SIG-M5 treated with dmso at 0.1 percent for 504 hours (cell line): ENCODE measurements at regions not wholly inside any gene's neighbourhood (a gene's known extent, or its start where the extent isn't known, plus 50 kb on each side); places are given as distances from the start of the nearest gene placed in this dataset.
A peak's percentile ranks its signal among the peaks of the same experiment; 100 is the strongest.

Experiments
- DNase-seq: peaks from one replicate; lab custom pipeline; 2025; ENCODE audit not compliant: unreplicated experiment; lab: John Stamatoyannopoulos, UW

GRCh38 chr15:36499412-36500389 lies 79.7 kb upstream of the CDIN1 start:
- no peak for DNase-seq

DNA sequence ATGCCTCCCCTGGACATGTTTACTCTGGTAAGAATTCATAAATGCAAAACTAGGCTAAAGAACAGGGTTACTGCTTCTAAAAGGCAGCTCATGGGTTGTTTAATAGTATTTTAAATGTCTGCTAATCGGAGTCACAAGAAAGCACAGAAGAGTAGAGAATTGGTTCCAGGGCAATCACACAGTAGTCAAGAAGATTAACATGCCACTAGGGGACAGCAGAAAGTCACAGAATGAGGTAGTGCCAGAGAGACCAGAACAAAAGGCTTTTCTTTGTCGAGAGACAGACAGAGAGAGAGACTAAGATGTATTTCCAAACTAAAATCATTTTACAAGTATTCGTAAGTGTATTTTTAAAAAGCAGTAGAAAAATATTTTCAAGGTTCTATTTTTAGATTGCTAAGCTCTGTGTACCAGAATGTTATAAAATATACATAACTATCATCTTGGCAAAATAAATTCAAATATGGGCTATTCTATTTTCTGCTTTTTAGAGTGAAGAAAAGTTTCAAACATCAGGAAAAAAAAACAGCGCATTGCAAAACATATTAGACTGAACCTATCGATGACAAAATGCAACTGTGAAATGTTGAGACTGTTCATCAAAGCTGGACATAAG lies 78.3 kb upstream of the CDIN1 start:
- DNase-seq = peak; percentile 70

- no peak for DNase-seq
Measured at GRCh38 chr15:36502509-36502908, 76.9 kb upstream of the CDIN1 start.

- no peak for DNase-seq
Measured at GRCh38 chr15:36506733-36507356, 72.6 kb upstream of the CDIN1 start.

- no peak for DNase-seq
Measured at GRCh38 chr15:36507458-36507857, 72.0 kb upstream of the CDIN1 start.

DNA sequence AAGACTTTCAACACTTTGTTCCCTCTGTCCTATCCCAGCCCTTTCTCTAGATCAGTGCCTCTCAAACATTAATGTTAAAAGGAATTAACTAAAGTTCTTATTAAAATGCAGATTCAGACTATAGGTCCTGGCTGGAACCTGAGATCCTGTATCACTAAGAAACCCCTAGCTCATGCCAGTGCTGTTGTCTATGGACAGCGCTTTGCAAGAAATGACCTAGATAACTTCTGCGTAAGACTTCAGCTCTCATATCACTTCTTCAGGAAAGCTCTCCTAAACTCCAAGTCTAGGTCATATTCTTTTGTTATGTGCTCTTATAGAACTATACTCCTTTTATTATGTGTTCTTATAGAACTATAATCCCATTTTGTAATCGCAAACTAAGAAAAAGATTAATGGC lies 67.8 kb upstream of the CDIN1 start:
- no peak for DNase-seq

DNA sequence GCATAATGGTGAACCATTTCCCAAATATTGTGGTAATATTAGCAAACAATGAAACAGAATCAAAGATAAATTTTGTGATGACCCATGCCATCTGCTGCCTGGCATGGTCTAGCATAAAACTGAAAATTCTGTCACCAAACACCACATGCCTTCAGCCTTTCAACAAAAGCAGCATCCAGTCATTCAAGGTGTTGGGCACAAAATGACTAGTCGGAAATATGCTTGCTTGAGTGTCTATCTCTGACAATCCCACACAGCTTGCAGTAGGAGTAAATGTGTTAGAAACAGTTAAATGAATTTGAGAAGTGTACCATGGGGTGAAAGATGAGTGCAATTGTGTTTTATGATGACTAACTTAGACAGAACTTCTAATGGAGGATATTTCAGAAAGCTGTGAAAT lies 61.7 kb upstream of the CDIN1 start:
- no peak for DNase-seq

DNA sequence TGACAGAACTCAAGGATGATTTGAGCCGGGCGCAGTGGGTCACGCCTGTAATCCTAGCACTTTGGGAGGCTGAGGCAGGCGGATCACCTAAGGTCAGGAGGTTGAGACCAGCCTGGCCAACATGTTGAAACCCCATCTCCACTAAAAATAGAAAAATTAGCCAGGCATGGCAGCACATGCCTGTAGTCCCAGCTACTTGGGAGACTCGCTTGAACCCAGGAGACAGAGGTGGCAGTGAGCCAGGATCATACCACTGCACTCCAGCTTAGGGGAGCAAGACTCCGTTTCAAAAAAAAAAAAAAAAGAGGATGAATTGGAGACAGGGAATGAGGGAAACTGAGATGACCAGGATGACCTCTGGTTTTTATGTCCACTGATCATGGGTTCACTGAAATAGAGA lies 60.4 kb upstream of the CDIN1 start:
- no peak for DNase-seq

- no peak for DNase-seq
Measured at GRCh38 chr15:36525430-36525829, 54.0 kb upstream of the CDIN1 start.

- DNase-seq = no peak
Measured at GRCh38 chr15:36527235-36528162, 51.9 kb upstream of the CDIN1 start.

DNA sequence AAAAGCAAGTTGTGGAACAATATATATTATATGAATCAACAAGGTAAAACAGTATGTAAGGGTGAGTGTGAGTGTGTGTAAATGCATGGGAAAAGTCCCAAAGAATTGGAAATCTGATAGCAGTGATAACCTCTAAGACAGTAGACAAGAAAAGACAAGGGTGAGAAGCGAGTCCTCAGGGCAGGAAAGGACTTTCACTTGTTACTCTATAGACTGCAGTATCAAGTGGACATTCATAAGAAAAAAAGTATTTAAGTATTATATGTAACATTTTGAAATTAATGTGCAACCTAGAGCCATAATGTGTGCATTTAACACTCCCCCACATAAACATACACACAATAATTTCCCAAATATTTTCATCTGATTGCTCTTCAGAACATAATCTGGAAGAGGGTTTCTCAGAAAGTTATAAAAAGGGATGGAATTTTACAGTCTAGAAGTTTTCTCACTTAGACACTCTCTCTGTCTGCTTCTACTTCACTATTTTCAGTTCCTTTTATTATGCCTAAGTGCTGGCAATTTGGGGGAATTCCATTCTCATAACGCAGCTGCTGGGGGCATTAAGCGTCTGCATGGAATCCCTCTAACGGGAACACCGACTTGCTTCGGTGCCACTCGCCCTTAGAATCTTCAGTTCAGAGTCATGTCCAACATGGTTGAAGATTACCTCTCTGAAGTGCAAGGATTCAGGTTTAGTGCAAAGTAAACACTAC lies 50.0 kb upstream of the CDIN1 start:
- DNase-seq = no peak
